ENCODE measurements at regions not wholly inside any gene's neighbourhood (a gene's known extent, or its start where the extent isn't known, plus 50 kb on each side); places are given as distances from the start of the nearest gene placed in this dataset.
"Not testable (repeated sequence)": the region's sequence is repeated elsewhere in the genome, so short reads cannot be mapped to it uniquely, and the experiment has no call there.

- no peak for DNase-seq (ENCODE audit: low read depth)
- H3K36me3 ChIP-seq (ENCODE audit: control insufficient read depth, insufficient read depth, low read length, severe bottlenecking), result no peaks in the 10 kb centered on the region
- H3K27me3 ChIP-seq (replicated peaks; ENCODE audit: control insufficient read depth, insufficient read depth, low read length), result no peaks in the 10 kb centered on the region
- H3K9ac ChIP-seq (ENCODE audit: low read length), result no peak overlapping the region
- no peaks in the 10 kb centered on the region for H3K9me3 ChIP-seq (ENCODE audit: control insufficient read depth, low read length)
- H3K4me1 ChIP-seq (ENCODE audit: control insufficient read depth, insufficient read depth, low read length), result no peaks in the 10 kb centered on the region
- H3K4me3 ChIP-seq (ENCODE audit: low read length), result no peak overlapping the region
These were observed 1567.0 kb upstream of the SPRY2 start for GRCh38 chr13:81907787-81908372.

GRCh38 chr13:81888855-81889254 is 1547.9 kb upstream of the SPRY2 start:
- Histone ChIP-seq H3K36me3 (ENCODE audit: control insufficient read depth, insufficient read depth, low read length, severe bottlenecking) (no peaks in the 10 kb centered on the region), H3K9ac (ENCODE audit: low read length) (no peak overlapping the region), H3K4me1 (ENCODE audit: control insufficient read depth, insufficient read depth, low read length) (no peaks in the 10 kb centered on the region), H3K9me3 (ENCODE audit: control insufficient read depth, low read length) (peaks cover 12% of the 10 kb centered on the region), H3K4me3 (ENCODE audit: low read length) (no peak overlapping the region), H3K27me3 (replicated peaks; ENCODE audit: control insufficient read depth, insufficient read depth, low read length) (no peaks in the 10 kb centered on the region)
- no peak for DNase-seq (ENCODE audit: low read depth)

GRCh38 chr13:81874681-81875661 is 1534.0 kb upstream of the SPRY2 start:
- Histone ChIP-seq H3K27me3 (replicated peaks; ENCODE audit: control insufficient read depth, insufficient read depth, low read length) (no peaks in the 10 kb centered on the region), H3K9me3 (ENCODE audit: control insufficient read depth, low read length) (no peaks in the 10 kb centered on the region), H3K9ac (ENCODE audit: low read length) (no peak overlapping the region), H3K4me1 (ENCODE audit: control insufficient read depth, insufficient read depth, low read length) (no peaks in the 10 kb centered on the region), H3K36me3 (ENCODE audit: control insufficient read depth, insufficient read depth, low read length, severe bottlenecking) (no peaks in the 10 kb centered on the region), H3K4me3 (ENCODE audit: low read length) (no peak overlapping the region)
- no peak for DNase-seq (ENCODE audit: low read depth)

- no peaks in the 10 kb centered on the region for H3K27me3 ChIP-seq (replicated peaks; ENCODE audit: control insufficient read depth, insufficient read depth, low read length)
- no peak for DNase-seq (ENCODE audit: low read depth)
- no peaks in the 10 kb centered on the region for H3K4me1 ChIP-seq (ENCODE audit: control insufficient read depth, insufficient read depth, low read length)
- no peak overlapping the region for H3K9ac ChIP-seq (ENCODE audit: low read length)
- H3K4me3 ChIP-seq (ENCODE audit: low read length), result no peak overlapping the region
- no peaks in the 10 kb centered on the region for H3K36me3 ChIP-seq (ENCODE audit: control insufficient read depth, insufficient read depth, low read length, severe bottlenecking)
- H3K9me3 ChIP-seq (ENCODE audit: control insufficient read depth, low read length), result no peaks in the 10 kb centered on the region
These were observed 1533.3 kb upstream of the SPRY2 start for GRCh38 chr13:81874253-81874652.

GRCh38 chr13:81872581-81872980 is 1531.7 kb upstream of the SPRY2 start:
- DNase-seq (ENCODE audit: low read depth), result peak; percentile 39
- H3K27me3 ChIP-seq (replicated peaks; ENCODE audit: control insufficient read depth, insufficient read depth, low read length), result no peaks in the 10 kb centered on the region

GRCh38 chr13:81871751-81872325 is 1530.9 kb upstream of the SPRY2 start:
- H3K4me3 ChIP-seq (ENCODE audit: low read length); DNase-seq (ENCODE audit: low read depth); H3K4me1 ChIP-seq (ENCODE audit: control insufficient read depth, insufficient read depth, low read length); H3K36me3 ChIP-seq (ENCODE audit: control insufficient read depth, insufficient read depth, low read length, severe bottlenecking); H3K9ac ChIP-seq (ENCODE audit: low read length); H3K27me3 ChIP-seq (replicated peaks; ENCODE audit: control insufficient read depth, insufficient read depth, low read length); H3K9me3 ChIP-seq (ENCODE audit: control insufficient read depth, low read length): not testable (repeated sequence)

More at GRCh38 chr13:81872581-81872980, 1531.7 kb upstream of the SPRY2 start:
- Histone ChIP-seq H3K36me3 (ENCODE audit: control insufficient read depth, insufficient read depth, low read length, severe bottlenecking) (no peaks in the 10 kb centered on the region), H3K4me1 (ENCODE audit: control insufficient read depth, insufficient read depth, low read length) (no peaks in the 10 kb centered on the region), H3K9ac (ENCODE audit: low read length) (no peak overlapping the region), H3K4me3 (ENCODE audit: low read length) (no peak overlapping the region), H3K9me3 (ENCODE audit: control insufficient read depth, low read length) (no peaks in the 10 kb centered on the region)

GRCh38 chr13:81848291-81848690 is 1507.4 kb upstream of the SPRY2 start:
- Histone ChIP-seq H3K9me3 (ENCODE audit: control insufficient read depth, low read length) (no peaks in the 10 kb centered on the region), H3K9ac (ENCODE audit: low read length) (no peak overlapping the region), H3K36me3 (ENCODE audit: control insufficient read depth, insufficient read depth, low read length, severe bottlenecking) (no peaks in the 10 kb centered on the region), H3K4me1 (ENCODE audit: control insufficient read depth, insufficient read depth, low read length) (no peaks in the 10 kb centered on the region), H3K27me3 (replicated peaks; ENCODE audit: control insufficient read depth, insufficient read depth, low read length) (no peaks in the 10 kb centered on the region), H3K4me3 (ENCODE audit: low read length) (no peak overlapping the region)
- no peak for DNase-seq (ENCODE audit: low read depth)

- Histone ChIP-seq H3K9me3 (ENCODE audit: control insufficient read depth, low read length) (no peaks in the 10 kb centered on the region), H3K36me3 (ENCODE audit: control insufficient read depth, insufficient read depth, low read length, severe bottlenecking) (no peaks in the 10 kb centered on the region), H3K9ac (ENCODE audit: low read length) (no peak overlapping the region), H3K4me3 (ENCODE audit: low read length) (no peak overlapping the region), H3K27me3 (replicated peaks; ENCODE audit: control insufficient read depth, insufficient read depth, low read length) (no peaks in the 10 kb centered on the region), H3K4me1 (ENCODE audit: control insufficient read depth, insufficient read depth, low read length) (no peaks in the 10 kb centered on the region)
- no peak for DNase-seq (ENCODE audit: low read depth)
These were observed 1505.8 kb upstream of the SPRY2 start for GRCh38 chr13:81846771-81847170.

- no peak overlapping the region for H3K9ac ChIP-seq (ENCODE audit: low read length)
- H3K27me3 ChIP-seq (replicated peaks; ENCODE audit: control insufficient read depth, insufficient read depth, low read length), result no peaks in the 10 kb centered on the region
- no peak overlapping the region for H3K4me3 ChIP-seq (ENCODE audit: low read length)
- no peaks in the 10 kb centered on the region for H3K36me3 ChIP-seq (ENCODE audit: control insufficient read depth, insufficient read depth, low read length, severe bottlenecking)
- H3K4me1 ChIP-seq (ENCODE audit: control insufficient read depth, insufficient read depth, low read length), result no peaks in the 10 kb centered on the region
- DNase-seq (ENCODE audit: low read depth), result no peak
- H3K9me3 ChIP-seq (ENCODE audit: control insufficient read depth, low read length), result no peaks in the 10 kb centered on the region
These were observed 1480.3 kb upstream of the SPRY2 start for GRCh38 chr13:81821259-81821658.

- no peak for DNase-seq (ENCODE audit: low read depth)
- H3K4me3 ChIP-seq (ENCODE audit: low read length), result no peak overlapping the region
These were observed 1459.5 kb upstream of the SPRY2 start for GRCh38 chr13:81800433-81800832.

GRCh38 chr13:81795710-81796109 is 1454.8 kb upstream of the SPRY2 start:
- Histone ChIP-seq H3K36me3 (ENCODE audit: control insufficient read depth, insufficient read depth, low read length, severe bottlenecking) (no peaks in the 10 kb centered on the region), H3K4me1 (ENCODE audit: control insufficient read depth, insufficient read depth, low read length) (no peaks in the 10 kb centered on the region), H3K4me3 (ENCODE audit: low read length) (no peak overlapping the region), H3K9me3 (ENCODE audit: control insufficient read depth, low read length) (no peaks in the 10 kb centered on the region), H3K27me3 (replicated peaks; ENCODE audit: control insufficient read depth, insufficient read depth, low read length) (no peaks in the 10 kb centered on the region), H3K9ac (ENCODE audit: low read length) (no peak overlapping the region)
- DNase-seq (ENCODE audit: low read depth), result no peak

More at GRCh38 chr13:81800433-81800832, 1459.5 kb upstream of the SPRY2 start:
- no peaks in the 10 kb centered on the region for H3K9me3 ChIP-seq (ENCODE audit: control insufficient read depth, low read length)
- no peaks in the 10 kb centered on the region for H3K4me1 ChIP-seq (ENCODE audit: control insufficient read depth, insufficient read depth, low read length)
- H3K36me3 ChIP-seq (ENCODE audit: control insufficient read depth, insufficient read depth, low read length, severe bottlenecking), result no peaks in the 10 kb centered on the region
- no peak overlapping the region for H3K9ac ChIP-seq (ENCODE audit: low read length)
- no peaks in the 10 kb centered on the region for H3K27me3 ChIP-seq (replicated peaks; ENCODE audit: control insufficient read depth, insufficient read depth, low read length)
